Adrenal gland (tissue), 5 donors: ENCODE measurements at regions not wholly inside any gene's neighbourhood (a gene's known extent, or its start where the extent isn't known, plus 50 kb on each side); places are given as distances from the start of the nearest gene placed in this dataset.

Source experiments
- CTCF ChIP-seq, 6 experiments: fragments of 450-650 bp in 4 of 6; fragments of 200-600 bp in 2 of 6; sonication (generic) in 1 of 6; IDR thresholded peaks; 1 replicate in 5 of 6; 2 replicates in 1 of 6; pipeline versions ENCODE4 v1.5.1 to v1.8.0; 2016 to 2021; ENCODE audit warnings: antibody characterized with exemption in 6 of 6, mild to moderate bottlenecking in 2 of 6, moderate library complexity in 1 of 6
- POLR2A ChIP-seq, 2 donors: fragments of 450-650 bp; IDR thresholded peaks; one replicate each; pipeline ENCODE4 v1.6.1; 2017; ENCODE audit warnings: antibody characterized with exemption in 2 of 2, mild to moderate bottlenecking in 2 of 2, moderate library complexity in 1 of 2
- donor health status: DM: no; HTN: no; CAD: no.

- no peak for TF ChIP-seq CTCF (IDR thresholded peaks at IDR 0.05)
- TF ChIP-seq POLR2A (IDR thresholded peaks at IDR 0.05), result no peak
These were observed 70.6 kb downstream of the LMO4 start for GRCh38 chr1:87399264-87399663.
